SH-SY5Y (cell line): ENCODE measurements at regions not wholly inside any gene's neighbourhood (a gene's known extent, or its start where the extent isn't known, plus 50 kb on each side); places are given as distances from the start of the nearest gene placed in this dataset.

Experiments used
- GATA2 ChIP-seq: IDR thresholded peaks from 2 replicates; pipeline ENCODE4 v1.6.1; 2011; ENCODE audit warnings: mild to moderate bottlenecking, low read depth, low read length
- GATA3 ChIP-seq: IDR thresholded peaks from 2 replicates; pipeline ENCODE4 v1.6.1; 2011; ENCODE audit warnings: low read depth, mild to moderate bottlenecking, low read length, moderate library complexity

- TF ChIP-seq GATA2 (no peak), GATA3 (no peak)
Observed at GRCh38 chr1:87851490-87851889, 522.8 kb downstream of the LMO4 start.
